DND-41 (cell line): ENCODE measurements at regions not wholly inside any gene's neighbourhood (a gene's known extent, or its start where the extent isn't known, plus 50 kb on each side); places are given as distances from the start of the nearest gene placed in this dataset.

Experiments
- ATAC-seq: fragments of 200-7000 bp; cut with Tn5 transposase; 3 replicates; pipeline ENCODE4 v1.9.1; 2021; ENCODE audit warnings: low read depth; ENCODE audit not compliant: insufficient read depth
- DNase-seq: peaks from one replicate; pipeline ENCODE4 v3.0.0-alpha.2; 2020
- H2AFZ ChIP-seq: 2 replicates; pipeline ENCODE4 v1.6.0; 2012; ENCODE audit warnings: low read depth, low read length
- H3K27ac ChIP-seq: 2 replicates; pipeline ENCODE4 v1.5.1; 2012; ENCODE audit warnings: low read length, inconsistent platforms
- H3K27me3 ChIP-seq: fragments of 200-600 bp; sonication (generic); 2 replicates; pipeline ENCODE4 v1.6.0; 2012; ENCODE audit warnings: low read length, mild to moderate bottlenecking, inconsistent platforms; ENCODE audit not compliant: insufficient read depth, poor library complexity
- H3K36me3 ChIP-seq: 2 replicates; pipeline ENCODE4 v1.5.1; 2012; ENCODE audit warnings: low read length, inconsistent platforms; ENCODE audit not compliant: insufficient read depth
- H3K4me1 ChIP-seq: 2 replicates; pipeline ENCODE4 v1.5.1; 2012; ENCODE audit warnings: mild to moderate bottlenecking, low read length; ENCODE audit not compliant: insufficient read depth
- H3K4me2 ChIP-seq: 2 replicates; pipeline ENCODE4 v1.6.0; 2012; ENCODE audit warnings: mild to moderate bottlenecking, moderate library complexity, low read length, inconsistent platforms; ENCODE audit not compliant: insufficient read depth
- H3K4me3 ChIP-seq, 2 experiments: fragments of 200-600 bp in 1 of 2; shearing (Covaris generic) in 1 of 2; 2 replicates each; pipeline ENCODE4 v1.5.1; 2012 to 2016; ENCODE audit warnings: inconsistent platforms in 2 of 2, low read length in 2 of 2, mild to moderate bottlenecking in 2 of 2, low read depth in 1 of 2, moderate library complexity in 1 of 2
- H3K79me2 ChIP-seq: 2 replicates; pipeline ENCODE4 v1.6.0; 2012; ENCODE audit warnings: low read length, inconsistent platforms; ENCODE audit not compliant: insufficient read depth
- H3K9ac ChIP-seq: 2 replicates; pipeline ENCODE4 v1.6.0; 2012; ENCODE audit warnings: low read depth, mild to moderate bottlenecking, inconsistent platforms, low read length, moderate library complexity
- H3K9me3 ChIP-seq: 2 replicates; pipeline ENCODE4 v1.5.1; 2012; ENCODE audit warnings: low read length, moderate library complexity, mild to moderate bottlenecking, inconsistent platforms; ENCODE audit not compliant: insufficient read depth, severe bottlenecking
- H4K20me1 ChIP-seq: 2 replicates; pipeline ENCODE4 v1.6.0; 2012; ENCODE audit warnings: low read length; ENCODE audit not compliant: insufficient read depth
- EZH2 ChIP-seq: IDR thresholded peaks from 3 replicates; pipeline ENCODE4 v1.6.1; 2012; ENCODE audit warnings: borderline replicate concordance, low read depth, mild to moderate bottlenecking, moderate library complexity, low read length, inconsistent platforms; ENCODE audit not compliant: severe bottlenecking
- TF ChIP-seq, protein P1 (sequence below): IDR thresholded peaks from 2 replicates; pipeline ENCODE4 v1.5.1; 2012; ENCODE audit warnings: borderline replicate concordance, low read length, moderate library complexity, mild to moderate bottlenecking; ENCODE audit not compliant: poor library complexity, severe bottlenecking; ENCODE audit errors: extremely low read depth

DNA sequence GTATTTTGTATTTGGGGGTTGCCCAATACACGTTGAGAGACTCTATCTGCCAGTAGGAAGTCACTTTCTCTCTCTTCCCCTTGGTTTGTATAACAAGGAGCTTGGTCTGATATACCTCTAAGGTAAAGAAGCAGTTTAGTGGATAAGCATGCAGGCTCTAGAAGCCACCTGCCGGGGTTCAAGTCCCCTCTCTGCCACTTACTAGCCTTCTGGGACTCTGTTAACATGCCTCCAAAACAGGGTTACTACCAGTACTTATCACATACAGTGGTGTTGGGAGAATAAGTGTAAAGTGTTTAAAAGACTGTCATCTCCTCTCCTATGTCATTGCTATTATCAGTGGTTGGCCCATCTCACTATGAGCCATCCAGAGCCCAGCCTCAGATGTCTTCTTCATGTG, 156.1 kb upstream of the HS3ST3A1 start:
- Histone ChIP-seq H3K36me3 (no peaks in the 10 kb centered on the region), H3K4me1 (no peaks in the 10 kb centered on the region), H3K27ac (no peak overlapping the region), H3K4me3 (no peak overlapping the region), H3K9me3 (no peaks in the 10 kb centered on the region), H3K4me2 (no peak overlapping the region), H3K27me3 (no peaks in the 10 kb centered on the region), H4K20me1 (no peaks in the 10 kb centered on the region), H3K9ac (no peak overlapping the region), H3K79me2 (no peaks in the 10 kb centered on the region), H2AFZ (no peak overlapping the region)
- TF ChIP-seq, protein P1, sequence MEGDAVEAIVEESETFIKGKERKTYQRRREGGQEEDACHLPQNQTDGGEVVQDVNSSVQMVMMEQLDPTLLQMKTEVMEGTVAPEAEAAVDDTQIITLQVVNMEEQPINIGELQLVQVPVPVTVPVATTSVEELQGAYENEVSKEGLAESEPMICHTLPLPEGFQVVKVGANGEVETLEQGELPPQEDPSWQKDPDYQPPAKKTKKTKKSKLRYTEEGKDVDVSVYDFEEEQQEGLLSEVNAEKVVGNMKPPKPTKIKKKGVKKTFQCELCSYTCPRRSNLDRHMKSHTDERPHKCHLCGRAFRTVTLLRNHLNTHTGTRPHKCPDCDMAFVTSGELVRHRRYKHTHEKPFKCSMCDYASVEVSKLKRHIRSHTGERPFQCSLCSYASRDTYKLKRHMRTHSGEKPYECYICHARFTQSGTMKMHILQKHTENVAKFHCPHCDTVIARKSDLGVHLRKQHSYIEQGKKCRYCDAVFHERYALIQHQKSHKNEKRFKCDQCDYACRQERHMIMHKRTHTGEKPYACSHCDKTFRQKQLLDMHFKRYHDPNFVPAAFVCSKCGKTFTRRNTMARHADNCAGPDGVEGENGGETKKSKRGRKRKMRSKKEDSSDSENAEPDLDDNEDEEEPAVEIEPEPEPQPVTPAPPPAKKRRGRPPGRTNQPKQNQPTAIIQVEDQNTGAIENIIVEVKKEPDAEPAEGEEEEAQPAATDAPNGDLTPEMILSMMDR = no peak
- TF ChIP-seq EZH2 = no peak
- ATAC-seq (no peak), DNase-seq (no peak)

GRCh38 chr17:13759518-13760335, 158.0 kb upstream of the HS3ST3A1 start:
- Histone ChIP-seq H3K36me3 (no peaks in the 10 kb centered on the region), H2AFZ (no peak overlapping the region), H4K20me1 (no peaks in the 10 kb centered on the region), H3K4me2 (no peak overlapping the region), H3K9me3 (no peaks in the 10 kb centered on the region), H3K27me3 (no peaks in the 10 kb centered on the region), H3K79me2 (no peaks in the 10 kb centered on the region), H3K4me1 (no peaks in the 10 kb centered on the region), H3K27ac (no peak overlapping the region), H3K9ac (no peak overlapping the region), H3K4me3 (no peak overlapping the region)
- TF ChIP-seq, protein P1 = no peak
- TF ChIP-seq EZH2 = no peak
- ATAC-seq (no peak), DNase-seq (no peak)

DNA sequence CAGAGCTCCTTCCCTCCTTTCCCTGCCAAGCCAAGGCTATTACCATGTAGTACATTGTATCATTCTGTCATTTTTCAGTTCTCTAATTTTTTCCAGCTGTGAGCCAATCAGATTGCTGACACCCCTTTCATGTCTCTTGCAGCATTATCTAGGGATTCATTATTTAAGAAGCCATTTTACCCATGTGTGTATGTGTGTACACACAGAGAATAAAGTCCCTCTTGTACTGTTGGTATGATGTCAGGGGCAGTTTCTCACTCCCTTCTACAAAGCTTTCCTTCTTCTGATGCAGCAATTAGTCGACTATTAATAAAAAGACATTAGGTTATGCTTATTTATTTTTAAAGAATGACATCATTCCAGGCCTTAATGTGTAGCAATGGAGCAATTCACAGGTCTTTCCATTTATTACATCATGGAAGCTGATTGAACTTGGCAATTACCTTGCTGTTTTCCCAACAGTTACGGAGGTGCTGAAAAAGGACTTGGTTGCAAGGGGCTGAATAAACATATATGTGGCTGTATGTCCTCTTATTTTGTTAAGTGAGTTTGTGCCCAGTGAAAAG, 159.4 kb upstream of the HS3ST3A1 start:
- no peak for DNase-seq

More for the DNA sequence above, 159.4 kb upstream of the HS3ST3A1 start:
- no peak for ATAC-seq
- no peaks in the 10 kb centered on the region for H3K79me2 ChIP-seq
- no peak overlapping the region for H3K27ac ChIP-seq
- no peak overlapping the region for H3K4me3 ChIP-seq
- no peaks in the 10 kb centered on the region for H3K36me3 ChIP-seq
- H3K4me2 ChIP-seq = no peak overlapping the region
- no peaks in the 10 kb centered on the region for H3K4me1 ChIP-seq
- H4K20me1 ChIP-seq = no peaks in the 10 kb centered on the region
- no peaks in the 10 kb centered on the region for H3K27me3 ChIP-seq
- TF ChIP-seq, protein P1 = no peak
- TF ChIP-seq EZH2 = no peak
- H3K9me3 ChIP-seq = no peaks in the 10 kb centered on the region
- H2AFZ ChIP-seq = no peak overlapping the region
- H3K9ac ChIP-seq = no peak overlapping the region
